Skin of body (tissue), 1 donor: ENCODE measurements at regions not wholly inside any gene's neighbourhood (a gene's known extent, or its start where the extent isn't known, plus 50 kb on each side); places are given as distances from the start of the nearest gene placed in this dataset.
"Not testable (repeated sequence)": the region's sequence is repeated elsewhere in the genome, so short reads cannot be mapped to it uniquely, and the experiment has no call there.

ENCODE experiments used
- DNase-seq: peaks from one replicate; lab custom pipeline; 2025; lab: John Stamatoyannopoulos, UW

GRCh38 chr5:24135536-24135935 lies 509.2 kb downstream of the CDH10 start:
- no peak for DNase-seq

- no peak for DNase-seq
Observed at GRCh38 chr5:24141046-24141445, 503.7 kb downstream of the CDH10 start.

GRCh38 chr5:24142341-24142740 lies 502.4 kb downstream of the CDH10 start:
- no peak for DNase-seq

GRCh38 chr5:24145806-24146205 lies 499.0 kb downstream of the CDH10 start:
- DNase-seq: no peak

- no peak for DNase-seq
Observed at GRCh38 chr5:24161559-24161958, 483.2 kb downstream of the CDH10 start.

- no peak for DNase-seq
Observed at GRCh38 chr5:24162343-24162742, 482.4 kb downstream of the CDH10 start.

- no peak for DNase-seq
Observed at GRCh38 chr5:24163091-24163490, 481.7 kb downstream of the CDH10 start.

- DNase-seq: no peak
Observed at GRCh38 chr5:24167806-24168205, 477.0 kb downstream of the CDH10 start.

GRCh38 chr5:24170026-24170425 lies 474.8 kb downstream of the CDH10 start:
- no peak for DNase-seq

- not testable (repeated sequence) for DNase-seq
Observed at GRCh38 chr5:24170930-24171329, 473.8 kb downstream of the CDH10 start.

GRCh38 chr5:24177821-24178220 lies 467.0 kb downstream of the CDH10 start:
- no peak for DNase-seq

- no peak for DNase-seq
Observed at GRCh38 chr5:24183981-24184380, 460.8 kb downstream of the CDH10 start.

GRCh38 chr5:24188216-24188925 lies 456.4 kb downstream of the CDH10 start:
- DNase-seq: peak; percentile 2

GRCh38 chr5:24196789-24197188 lies 448.0 kb downstream of the CDH10 start:
- no peak for DNase-seq

GRCh38 chr5:24208686-24209106 lies 436.1 kb downstream of the CDH10 start:
- no peak for DNase-seq

- DNase-seq: no peak
Observed at GRCh38 chr5:24215114-24215513, 429.7 kb downstream of the CDH10 start.

- DNase-seq: no peak
Observed at GRCh38 chr5:24222876-24223275, 421.9 kb downstream of the CDH10 start.

GRCh38 chr5:24225051-24225450 lies 419.7 kb downstream of the CDH10 start:
- no peak for DNase-seq

- no peak for DNase-seq
Observed at GRCh38 chr5:24226479-24226878, 418.3 kb downstream of the CDH10 start.

GRCh38 chr5:24227881-24228280 lies 416.9 kb downstream of the CDH10 start:
- not testable (repeated sequence) for DNase-seq

GRCh38 chr5:24232041-24232440 lies 412.7 kb downstream of the CDH10 start:
- DNase-seq: no peak

- DNase-seq: no peak
Observed at GRCh38 chr5:24232929-24233498, 411.8 kb downstream of the CDH10 start.

- DNase-seq: no peak
Observed at GRCh38 chr5:24235946-24236345, 408.8 kb downstream of the CDH10 start.
